Mesendoderm (in vitro differentiated cells): ENCODE measurements at regions not wholly inside any gene's neighbourhood (a gene's known extent, or its start where the extent isn't known, plus 50 kb on each side); places are given as distances from the start of the nearest gene placed in this dataset.

ENCODE experiments used
- DNase-seq: peaks from one replicate; pipeline ENCODE4 v3.0.0; 2013
- H2AK5ac ChIP-seq: 2 replicates; pipeline ENCODE4 v1.6.1; 2013; ENCODE audit warnings: low read length, inconsistent platforms
- H2BK120ac ChIP-seq: 2 replicates; pipeline ENCODE4 v1.6.1; 2013; ENCODE audit warnings: low read depth, mild to moderate bottlenecking, low read length, moderate library complexity, mixed read lengths
- H2BK15ac ChIP-seq: replicated peaks from 2 replicates; pipeline ENCODE4 v1.6.1; 2013; ENCODE audit warnings: low read depth, mild to moderate bottlenecking, moderate library complexity
- H2BK5ac ChIP-seq: 2 replicates; pipeline ENCODE4 v1.6.1; 2013; ENCODE audit warnings: low read length, inconsistent platforms
- H3K18ac ChIP-seq: 2 replicates; pipeline ENCODE4 v1.6.1; 2013; ENCODE audit warnings: mild to moderate bottlenecking, low read length, mixed read lengths
- H3K23ac ChIP-seq: one replicate; pipeline ENCODE4 v1.6.1; 2013; ENCODE audit warnings: low read length
- H3K27ac ChIP-seq: 2 replicates; pipeline ENCODE4 v1.5.1; 2013; ENCODE audit warnings: low read depth, mild to moderate bottlenecking, inconsistent platforms, low read length, moderate library complexity
- H3K27me3 ChIP-seq: 2 replicates; pipeline ENCODE4 v1.6.1; 2013; ENCODE audit warnings: low read length, control low read depth, mild to moderate bottlenecking, inconsistent platforms; ENCODE audit not compliant: insufficient read depth, poor library complexity
- H3K36me3 ChIP-seq: 2 replicates; pipeline ENCODE4 v1.6.1; 2013; ENCODE audit warnings: low read length, inconsistent platforms; ENCODE audit not compliant: control insufficient read depth, insufficient read depth
- H3K4ac ChIP-seq: one replicate; pipeline ENCODE4 v1.6.1; 2013; ENCODE audit warnings: low read depth, mild to moderate bottlenecking, low read length, moderate library complexity
- H3K4me1 ChIP-seq: 2 replicates; pipeline ENCODE4 v1.6.1; 2013; ENCODE audit warnings: low read depth, low read length, inconsistent platforms; ENCODE audit not compliant: control insufficient read depth
- H3K4me2 ChIP-seq: 2 replicates; pipeline ENCODE4 v1.6.1; 2013; ENCODE audit warnings: low read length
- H3K4me3 ChIP-seq: 2 replicates; pipeline ENCODE4 v1.5.1; 2013; ENCODE audit warnings: mild to moderate bottlenecking, low read length
- H3K56ac ChIP-seq: one replicate; pipeline ENCODE4 v1.6.1; 2013; ENCODE audit warnings: low read length
- H3K79me1 ChIP-seq: 2 replicates; pipeline ENCODE4 v1.6.1; 2013; ENCODE audit warnings: low read length, inconsistent platforms
- H3K79me2 ChIP-seq: 2 replicates; pipeline ENCODE4 v1.6.1; 2013; ENCODE audit warnings: mild to moderate bottlenecking, low read length; ENCODE audit not compliant: control insufficient read depth, insufficient read depth
- H3K9ac ChIP-seq: 2 replicates; pipeline ENCODE4 v1.6.1; 2013; ENCODE audit warnings: low read length, inconsistent platforms
- H4K5ac ChIP-seq: one replicate; pipeline ENCODE4 v1.6.1; 2013; ENCODE audit warnings: low read length
- H4K8ac ChIP-seq: one replicate; pipeline ENCODE4 v1.6.1; 2013; ENCODE audit warnings: low read depth, mild to moderate bottlenecking, control low read depth, low read length, moderate library complexity
- WGBS: extraction: QIAGEN DNeasy Blood & Tissue Kit; methylation state at CpG from one replicate; pipeline ENCODE4 v1.1.7; 2013; ENCODE audit warnings: low lambda C conversion rate, missing lambda C conversion rate; ENCODE audit not compliant: insufficient coverage; ENCODE audit errors: extremely low coverage; 5-methylcytosine and 5-hydroxymethylcytosine counted together

DNA sequence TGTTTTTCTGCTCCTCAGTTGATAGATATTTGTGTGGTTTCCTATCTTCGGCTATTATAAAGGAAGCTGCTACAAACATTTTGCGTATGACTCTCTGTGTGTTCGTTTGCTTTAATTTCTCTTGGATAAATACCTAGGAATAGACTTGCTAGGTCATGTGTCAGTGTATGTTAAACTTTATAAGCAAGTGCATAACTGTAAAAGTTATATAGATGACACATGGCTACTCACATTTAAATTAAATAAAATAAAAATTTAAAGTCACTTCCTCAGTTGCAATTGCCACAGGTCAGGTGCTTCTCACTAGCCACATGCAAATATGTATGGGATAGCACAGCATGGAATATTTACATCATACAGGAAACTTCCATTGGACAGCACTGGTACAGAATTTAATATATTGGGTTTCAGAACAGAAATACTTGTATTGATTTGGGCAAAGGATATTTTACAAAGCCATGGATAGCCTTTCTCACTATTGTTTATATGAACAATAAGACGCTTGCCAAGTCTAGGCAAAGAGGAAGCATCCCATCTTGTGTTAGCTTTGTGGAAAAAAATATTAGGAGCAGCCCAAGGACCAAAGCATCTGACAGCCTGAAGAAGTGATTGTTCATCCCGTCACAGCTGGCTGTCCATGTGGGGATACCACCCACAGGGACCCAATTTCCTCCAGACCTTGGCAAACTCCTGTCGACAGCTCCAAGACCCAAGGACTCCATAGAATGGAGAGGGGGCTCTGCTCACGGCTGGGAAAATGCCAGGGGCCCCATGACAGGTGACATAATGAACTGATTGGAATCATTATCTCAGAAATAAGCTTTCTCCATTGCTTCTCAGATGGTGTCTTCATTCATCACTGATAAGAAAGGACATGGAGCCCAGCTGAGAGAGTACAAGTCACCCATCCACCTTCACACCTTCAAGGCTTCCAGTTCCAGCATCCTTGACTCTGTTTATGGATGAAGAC is 196.7 kb downstream of the SH3BP4 start:
- no peak overlapping the region for H2BK120ac ChIP-seq
- no peak overlapping the region for H3K27ac ChIP-seq
- H2BK15ac ChIP-seq: no peak overlapping the region
- H3K23ac ChIP-seq: no peak overlapping the region
- H3K27me3 ChIP-seq: no peaks in the 10 kb centered on the region
- H3K9ac ChIP-seq: no peak overlapping the region
- no peak overlapping the region for H2AK5ac ChIP-seq
- no peak overlapping the region for H4K8ac ChIP-seq
- H3K79me1 ChIP-seq: no peaks in the 10 kb centered on the region
- no peak overlapping the region for H3K4me2 ChIP-seq
- H3K4ac ChIP-seq: no peak overlapping the region
- H2BK5ac ChIP-seq: no peak overlapping the region
- H4K5ac ChIP-seq: no peak overlapping the region
- H3K36me3 ChIP-seq: no peaks in the 10 kb centered on the region
- H3K4me1 ChIP-seq: no peaks in the 10 kb centered on the region
- no peak for DNase-seq
- H3K56ac ChIP-seq: no peak overlapping the region
- H3K18ac ChIP-seq: no peak overlapping the region
- no peak overlapping the region for H3K4me3 ChIP-seq
- WGBS: no CpG with 5 or more reads among the region's 7 CpGs
- no peaks in the 10 kb centered on the region for H3K79me2 ChIP-seq

DNA sequence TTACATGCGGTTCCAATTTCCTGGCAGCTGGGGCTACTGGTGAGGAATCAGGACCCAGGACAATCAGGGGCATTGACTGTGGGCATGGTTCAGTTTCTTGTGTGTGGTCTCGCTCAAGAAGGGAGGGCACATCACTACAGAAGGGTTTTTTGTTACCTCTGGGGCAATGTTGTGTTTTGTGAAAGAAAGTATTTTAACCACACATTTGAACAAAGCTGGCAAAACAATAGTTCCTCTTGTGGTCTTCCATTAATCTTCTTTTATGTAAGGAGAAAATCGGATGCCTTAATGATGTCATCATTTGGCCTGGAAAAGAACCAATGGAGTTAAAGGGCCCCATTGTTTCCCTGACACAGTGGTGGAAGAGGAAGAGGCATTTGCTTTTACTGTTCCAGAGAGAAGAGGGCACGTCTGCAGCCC is 197.4 kb downstream of the SH3BP4 start:
- H3K23ac ChIP-seq: no peak overlapping the region
- no peak overlapping the region for H2BK5ac ChIP-seq
- no peak overlapping the region for H3K27ac ChIP-seq
- no peak overlapping the region for H3K18ac ChIP-seq
- H3K4me2 ChIP-seq: no peak overlapping the region
- no peak overlapping the region for H3K4me3 ChIP-seq
- DNase-seq: no peak
- H3K4me1 ChIP-seq: no peaks in the 10 kb centered on the region
- no peaks in the 10 kb centered on the region for H3K79me1 ChIP-seq
- no peak overlapping the region for H2BK120ac ChIP-seq
- no peak overlapping the region for H4K8ac ChIP-seq
- H3K36me3 ChIP-seq: no peaks in the 10 kb centered on the region
- no peak overlapping the region for H4K5ac ChIP-seq
- no CpG with 5 or more reads among the region's 4 CpGs for WGBS
- H3K56ac ChIP-seq: no peak overlapping the region
- no peaks in the 10 kb centered on the region for H3K27me3 ChIP-seq
- H2BK15ac ChIP-seq: no peak overlapping the region
- no peak overlapping the region for H2AK5ac ChIP-seq
- H3K4ac ChIP-seq: no peak overlapping the region
- H3K9ac ChIP-seq: no peak overlapping the region
- no peaks in the 10 kb centered on the region for H3K79me2 ChIP-seq

DNA sequence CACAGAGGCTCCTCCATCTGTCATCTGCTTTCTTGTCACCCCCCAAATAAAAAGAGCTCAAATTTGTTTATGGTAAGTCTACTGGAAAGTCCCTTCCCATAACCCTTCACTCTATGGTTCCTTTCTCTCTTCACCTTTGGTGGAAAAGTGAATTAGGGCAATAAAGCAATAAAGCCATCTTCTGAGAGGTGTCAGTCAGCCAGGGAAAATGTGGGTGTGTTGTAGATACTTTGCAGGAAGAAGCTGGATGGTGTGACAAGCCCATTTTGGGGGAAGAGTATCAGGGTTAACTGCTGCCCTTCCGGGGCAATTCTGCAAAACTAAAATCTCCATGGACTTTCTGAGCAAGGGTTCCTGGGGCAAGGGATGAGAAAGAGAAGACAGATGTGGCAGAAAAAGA is 197.9 kb downstream of the SH3BP4 start:
- H3K4ac ChIP-seq: no peak overlapping the region
- H3K27ac ChIP-seq: no peak overlapping the region
- H3K79me1 ChIP-seq: no peaks in the 10 kb centered on the region
- no peak overlapping the region for H3K9ac ChIP-seq
- H3K79me2 ChIP-seq: no peaks in the 10 kb centered on the region
- H2AK5ac ChIP-seq: no peak overlapping the region
- H3K4me3 ChIP-seq: no peak overlapping the region
- no peaks in the 10 kb centered on the region for H3K4me1 ChIP-seq
- H3K56ac ChIP-seq: no peak overlapping the region
- no peak for DNase-seq
- no peak overlapping the region for H4K8ac ChIP-seq
- no peak overlapping the region for H3K4me2 ChIP-seq
- no peaks in the 10 kb centered on the region for H3K27me3 ChIP-seq
- WGBS: no CpG with 5 or more reads among the region's 1 CpG
- H2BK15ac ChIP-seq: no peak overlapping the region
- H2BK5ac ChIP-seq: no peak overlapping the region
- H2BK120ac ChIP-seq: no peak overlapping the region
- no peaks in the 10 kb centered on the region for H3K36me3 ChIP-seq
- no peak overlapping the region for H3K18ac ChIP-seq
- H3K23ac ChIP-seq: no peak overlapping the region
- H4K5ac ChIP-seq: no peak overlapping the region

DNA sequence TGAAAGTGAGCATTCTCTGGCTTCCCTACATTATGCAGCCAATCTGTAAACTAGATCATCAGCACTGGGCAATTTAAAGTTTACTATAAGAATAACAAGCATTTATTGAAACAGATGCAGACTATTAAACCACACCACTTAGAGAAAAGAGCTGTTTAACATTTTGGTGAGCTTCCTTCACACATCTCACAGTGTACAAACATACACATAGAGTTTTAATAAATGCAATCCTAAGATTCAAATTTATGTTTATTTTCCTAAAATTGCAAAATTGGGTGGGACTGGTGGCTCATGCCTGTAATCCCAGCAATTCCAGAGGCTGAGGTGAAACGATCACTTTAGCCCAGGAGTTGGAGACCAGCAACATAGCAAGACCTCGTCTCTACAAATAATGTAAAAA is 199.3 kb downstream of the SH3BP4 start:
- Histone ChIP-seq H2AK5ac (no peak overlapping the region), H3K4me1 (no peaks in the 10 kb centered on the region), H4K5ac (no peak overlapping the region), H3K4me3 (no peak overlapping the region), H3K9ac (no peak overlapping the region), H4K8ac (no peak overlapping the region), H3K18ac (no peak overlapping the region), H3K4me2 (no peak overlapping the region), H3K79me1 (no peaks in the 10 kb centered on the region), H3K27me3 (no peaks in the 10 kb centered on the region), H2BK5ac (no peak overlapping the region), H3K4ac (no peak overlapping the region), H3K36me3 (no peaks in the 10 kb centered on the region), H3K23ac (no peak overlapping the region), H3K79me2 (no peaks in the 10 kb centered on the region), H2BK120ac (no peak overlapping the region), H3K27ac (no peak overlapping the region), H2BK15ac (no peak overlapping the region), H3K56ac (no peak overlapping the region)
- DNase-seq: no peak
- no CpG with 5 or more reads among the region's 2 CpGs for WGBS

DNA sequence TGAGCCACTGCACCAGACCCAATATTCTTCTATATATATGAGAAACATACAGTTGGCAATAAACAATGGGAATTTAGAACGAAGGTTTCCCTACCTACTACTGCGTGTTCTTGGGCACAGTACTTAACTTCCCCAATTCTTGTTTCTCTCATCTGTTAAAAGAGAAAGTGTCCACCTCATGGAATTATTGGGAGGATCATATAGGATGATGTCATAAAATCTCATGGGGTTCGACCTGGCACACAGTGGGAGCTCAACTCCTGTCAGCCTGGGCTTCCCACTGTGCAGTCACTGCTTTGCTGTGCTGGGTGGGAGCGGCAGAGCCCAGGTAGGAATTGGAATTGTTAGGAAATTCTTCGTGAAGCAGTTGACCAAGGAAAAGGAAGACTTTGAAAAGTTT is 203.3 kb downstream of the SH3BP4 start:
- no peak overlapping the region for H4K5ac ChIP-seq
- H4K8ac ChIP-seq: no peak overlapping the region
- H3K9ac ChIP-seq: no peak overlapping the region
- H2AK5ac ChIP-seq: no peak overlapping the region
- no peaks in the 10 kb centered on the region for H3K36me3 ChIP-seq
- H3K56ac ChIP-seq: no peak overlapping the region
- no peak overlapping the region for H3K4me2 ChIP-seq
- no peak overlapping the region for H3K23ac ChIP-seq
- WGBS: no CpG with 5 or more reads among the region's 5 CpGs
- H3K4me3 ChIP-seq: no peak overlapping the region
- H3K79me1 ChIP-seq: no peaks in the 10 kb centered on the region
- H2BK15ac ChIP-seq: no peak overlapping the region
- H3K4me1 ChIP-seq: no peaks in the 10 kb centered on the region
- no peak overlapping the region for H3K4ac ChIP-seq
- H2BK120ac ChIP-seq: no peak overlapping the region
- H3K27me3 ChIP-seq: no peaks in the 10 kb centered on the region
- no peaks in the 10 kb centered on the region for H3K79me2 ChIP-seq
- H3K18ac ChIP-seq: no peak overlapping the region
- no peak overlapping the region for H2BK5ac ChIP-seq
- no peak overlapping the region for H3K27ac ChIP-seq
- DNase-seq: no peak

DNA sequence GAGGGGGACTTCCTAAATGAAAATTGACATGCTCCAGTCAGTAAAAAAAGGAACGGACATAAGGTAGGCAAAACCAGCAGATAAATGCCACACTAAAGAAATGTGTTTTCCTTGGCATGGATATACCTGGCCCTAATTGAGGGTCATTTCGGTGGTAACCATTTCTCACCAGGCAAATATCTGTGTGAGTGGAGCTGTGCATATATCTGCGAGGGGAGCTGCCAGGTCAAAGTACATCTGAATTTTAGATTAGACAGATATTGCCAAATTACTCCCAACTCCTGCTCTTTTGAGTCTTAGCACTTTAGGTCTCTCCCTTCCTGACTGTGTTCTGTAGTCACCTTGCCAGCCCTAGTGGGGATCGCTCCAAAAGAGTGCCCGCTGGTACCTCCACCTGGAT is 204.2 kb downstream of the SH3BP4 start:
- Histone ChIP-seq H2AK5ac (no peak overlapping the region), H3K4me3 (no peak overlapping the region), H3K27ac (no peak overlapping the region), H3K18ac (no peak overlapping the region), H3K4me1 (no peaks in the 10 kb centered on the region), H4K8ac (no peak overlapping the region), H3K79me2 (no peaks in the 10 kb centered on the region), H3K23ac (no peak overlapping the region), H4K5ac (no peak overlapping the region), H3K79me1 (no peaks in the 10 kb centered on the region), H2BK15ac (no peak overlapping the region), H3K4ac (no peak overlapping the region), H3K4me2 (no peak overlapping the region), H2BK5ac (no peak overlapping the region), H3K36me3 (no peaks in the 10 kb centered on the region), H3K27me3 (no peaks in the 10 kb centered on the region), H3K9ac (no peak overlapping the region), H2BK120ac (no peak overlapping the region), H3K56ac (no peak overlapping the region)
- no CpG with 5 or more reads among the region's 5 CpGs for WGBS
- DNase-seq: no peak
